GM12864 (cell line): ENCODE measurements at regions not wholly inside any gene's neighbourhood (a gene's known extent, or its start where the extent isn't known, plus 50 kb on each side); places are given as distances from the start of the nearest gene placed in this dataset.

Experiments used
- DNase-seq: peaks from one replicate; pipeline ENCODE4 v3.0.0-alpha.2; 2011; ENCODE audit warnings: low read depth
- H3K4me3 ChIP-seq: 2 replicates; pipeline ENCODE4 v1.5.1; 2011; ENCODE audit warnings: mild to moderate bottlenecking, low read depth, low read length, control low read depth
- CTCF ChIP-seq: IDR thresholded peaks from 2 replicates; pipeline ENCODE4 v1.5.1; 2011; ENCODE audit warnings: low read depth, mild to moderate bottlenecking, moderate library complexity, low read length, control low read depth, inconsistent platforms; ENCODE audit errors: missing control alignments

- H3K4me3 ChIP-seq: no peak overlapping the region
- DNase-seq: no peak
- TF ChIP-seq CTCF: no peak
These were observed 1250.8 kb upstream of the CDH18 start for GRCh38 chr5:21238786-21239185.

- TF ChIP-seq CTCF: no peak
- no peak for DNase-seq
- H3K4me3 ChIP-seq: no peak overlapping the region
These were observed 1249.5 kb upstream of the CDH18 start for GRCh38 chr5:21237461-21237860.

GRCh38 chr5:21236971-21237427, 1249.0 kb upstream of the CDH18 start:
- no peak for TF ChIP-seq CTCF
- no peak for DNase-seq
- H3K4me3 ChIP-seq: no peak overlapping the region

- no peak overlapping the region for H3K4me3 ChIP-seq
- no peak for DNase-seq
- TF ChIP-seq CTCF: no peak
These were observed 1248.1 kb upstream of the CDH18 start for GRCh38 chr5:21236104-21236503.

- H3K4me3 ChIP-seq: no peak overlapping the region
- DNase-seq: no peak
- TF ChIP-seq CTCF: no peak
These were observed 1237.4 kb upstream of the CDH18 start for GRCh38 chr5:21225223-21226064.

- DNase-seq: no peak
- TF ChIP-seq CTCF: no peak
- H3K4me3 ChIP-seq: no peak overlapping the region
These were observed 1233.6 kb upstream of the CDH18 start for GRCh38 chr5:21221616-21222015.

GRCh38 chr5:21219966-21220365, 1232.0 kb upstream of the CDH18 start:
- no peak for DNase-seq
- TF ChIP-seq CTCF: no peak
- no peak overlapping the region for H3K4me3 ChIP-seq
